HEK293T (cell line): ENCODE measurements at regions not wholly inside any gene's neighbourhood (a gene's known extent, or its start where the extent isn't known, plus 50 kb on each side); places are given as distances from the start of the nearest gene placed in this dataset.
"Not testable (repeated sequence)": the region's sequence is repeated elsewhere in the genome, so short reads cannot be mapped to it uniquely, and the experiment has no call there.

Source experiments
- BHLHE40 ChIP-seq: fragments of 450-650 bp; IDR thresholded peaks from 2 replicates; pipeline ENCODE4 v1.6.1; 2016; ENCODE audit warnings: mild to moderate bottlenecking, moderate library complexity, borderline replicate concordance
- FOXK2 ChIP-seq: fragments of 450-650 bp; IDR thresholded peaks from 2 replicates; pipeline ENCODE4 v1.6.1; 2016; ENCODE audit warnings: mild to moderate bottlenecking
- L3MBTL2 ChIP-seq: fragments of 450-650 bp; conservative IDR thresholded peaks from 2 replicates; pipeline ENCODE4 v1.6.1; 2016; ENCODE audit warnings: mild to moderate bottlenecking
- SP1 ChIP-seq: fragments of 450-650 bp; IDR thresholded peaks from 2 replicates; pipeline ENCODE4 v1.6.1; 2017

GRCh38 chr16:21373454-21373853 is 95.4 kb upstream of the CRYM start:
- not testable (repeated sequence) for TF ChIP-seq BHLHE40, SP1, FOXK2, L3MBTL2
